HG02763 (cell line): ENCODE measurements at regions not wholly inside any gene's neighbourhood (a gene's known extent, or its start where the extent isn't known, plus 50 kb on each side); places are given as distances from the start of the nearest gene placed in this dataset.

Experiments used
- ATAC-seq: cut with Tn5 transposase; IDR thresholded peaks from one replicate; pipeline ENCODE4 v1.9.1; 2021; ENCODE audit warnings: mild to moderate bottlenecking, moderate library complexity; ENCODE audit not compliant: unreplicated experiment

- ATAC-seq, result peak; percentile 63
Measured at GRCh38 chr5:99926463-99926862, 608.7 kb upstream of the FAM174A start.

GRCh38 chr5:99922386-99922785 is 612.8 kb upstream of the FAM174A start:
- ATAC-seq, result no peak

GRCh38 chr5:99911971-99912370 is 623.2 kb upstream of the FAM174A start:
- no peak for ATAC-seq

GRCh38 chr5:99906776-99907175 is 628.4 kb upstream of the FAM174A start:
- ATAC-seq, result no peak

- no peak for ATAC-seq
Measured at GRCh38 chr5:99901972-99902371, 633.2 kb upstream of the FAM174A start.

- no peak for ATAC-seq
Measured at GRCh38 chr5:99900302-99900852, 634.8 kb upstream of the FAM174A start.

GRCh38 chr5:99879791-99880511 is 655.2 kb upstream of the FAM174A start:
- ATAC-seq, result no peak

- no peak for ATAC-seq
Measured at GRCh38 chr5:99878830-99879229, 656.3 kb upstream of the FAM174A start.

- ATAC-seq, result peak; percentile 73
Measured at GRCh38 chr5:99866740-99867139, 668.4 kb upstream of the FAM174A start.

GRCh38 chr5:99865159-99865558 is 670.0 kb upstream of the FAM174A start:
- ATAC-seq, result no peak

- no peak for ATAC-seq
Measured at GRCh38 chr5:99835791-99836190, 699.4 kb upstream of the FAM174A start.

GRCh38 chr5:99827136-99827535 is 708.0 kb upstream of the FAM174A start:
- ATAC-seq, result no peak

- ATAC-seq, result no peak
Measured at GRCh38 chr5:99817796-99818195, 717.4 kb upstream of the FAM174A start.

- no peak for ATAC-seq
Measured at GRCh38 chr5:99814321-99815063, 720.7 kb upstream of the FAM174A start.

GRCh38 chr5:99808657-99809230 is 726.4 kb upstream of the FAM174A start:
- ATAC-seq, result no peak

- no peak for ATAC-seq
Measured at GRCh38 chr5:99807346-99807745, 727.8 kb upstream of the FAM174A start.

- ATAC-seq, result no peak
Measured at GRCh38 chr5:99795031-99795430, 740.1 kb upstream of the FAM174A start.

- ATAC-seq, result no peak
Measured at GRCh38 chr5:99788482-99788881, 746.7 kb upstream of the FAM174A start.

- no peak for ATAC-seq
Measured at GRCh38 chr5:99775189-99775588, 760.0 kb upstream of the FAM174A start.

GRCh38 chr5:99773290-99773689 is 761.9 kb upstream of the FAM174A start:
- ATAC-seq, result no peak

GRCh38 chr5:99771296-99771695 is 763.9 kb upstream of the FAM174A start:
- ATAC-seq, result no peak

GRCh38 chr5:99765011-99765410 is 770.2 kb upstream of the FAM174A start:
- ATAC-seq, result no peak
